GM12873 (cell line): ENCODE measurements at regions not wholly inside any gene's neighbourhood (a gene's known extent, or its start where the extent isn't known, plus 50 kb on each side); places are given as distances from the start of the nearest gene placed in this dataset.

Source experiments
- CTCF ChIP-seq: IDR thresholded peaks from 2 replicates; pipeline ENCODE4 v1.5.1; 2012; ENCODE audit warnings: low read depth, mild to moderate bottlenecking, moderate library complexity, low read length, control low read depth; ENCODE audit not compliant: insufficient read depth; ENCODE audit errors: missing control alignments

- no peak for TF ChIP-seq CTCF
Observed at GRCh38 chr9:107707915-107708441, 218.4 kb upstream of the KLF4 start.

GRCh38 chr9:107707428-107707837 is 217.9 kb upstream of the KLF4 start:
- no peak for TF ChIP-seq CTCF

GRCh38 chr9:107706701-107707427 is 217.3 kb upstream of the KLF4 start:
- TF ChIP-seq CTCF, result no peak

DNA sequence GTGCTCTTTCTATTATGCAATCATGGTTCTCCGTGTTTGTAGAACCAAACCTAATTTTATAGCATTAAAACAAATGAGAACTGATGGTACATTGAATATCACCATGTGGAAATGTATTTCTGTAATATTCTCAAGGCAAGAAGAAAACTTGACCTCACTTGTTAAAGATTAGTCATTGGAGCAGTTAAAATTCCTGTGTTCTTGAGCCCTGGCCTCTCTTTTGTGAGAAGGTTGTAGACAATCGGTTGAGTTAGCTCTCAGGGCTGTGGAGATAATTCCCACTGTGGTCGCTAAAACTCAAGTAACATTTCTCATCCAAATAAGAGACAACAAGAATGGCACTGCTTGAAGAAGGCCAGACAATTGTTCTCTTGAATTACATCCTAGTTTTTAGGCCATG is 216.0 kb upstream of the KLF4 start:
- TF ChIP-seq CTCF, result no peak

- TF ChIP-seq CTCF, result no peak
Observed at GRCh38 chr9:107704774-107705173, 215.2 kb upstream of the KLF4 start.

DNA sequence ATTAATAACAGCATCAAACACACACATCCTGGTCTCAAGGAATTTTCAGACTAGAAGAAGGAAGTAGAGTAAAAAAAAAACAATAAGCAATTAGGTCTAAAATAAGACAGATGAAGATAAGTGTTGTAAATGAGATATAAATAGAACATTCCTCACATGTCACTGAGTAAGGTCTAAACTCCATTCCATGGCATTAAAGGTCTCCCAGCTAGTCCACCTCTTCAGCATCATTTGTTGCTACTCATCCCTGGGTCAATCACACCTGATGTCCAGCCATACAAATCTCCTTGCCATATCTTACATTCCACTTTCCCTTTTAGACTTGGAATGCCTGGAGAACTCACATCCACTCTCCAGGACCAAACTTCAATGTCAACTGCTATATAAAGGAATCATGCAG is 214.1 kb upstream of the KLF4 start:
- TF ChIP-seq CTCF, result no peak

DNA sequence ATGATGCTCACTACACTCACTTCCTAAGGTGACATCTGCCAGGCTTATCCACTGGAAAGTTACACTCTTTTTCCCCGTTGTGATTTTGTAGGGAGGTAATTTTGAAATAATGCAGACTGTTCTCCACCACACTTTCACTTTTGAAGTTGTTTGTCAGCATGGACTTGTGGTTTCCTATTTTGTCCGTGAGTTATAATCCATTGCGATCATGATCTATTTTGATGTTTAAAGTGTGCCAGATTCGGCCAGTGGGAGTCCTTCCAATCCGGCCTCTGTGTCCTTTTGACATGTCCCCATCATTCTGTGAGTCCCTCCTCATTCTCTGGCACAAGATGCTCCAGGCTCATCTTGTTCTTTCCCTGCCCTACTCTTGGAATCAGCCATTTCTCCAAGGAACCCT is 211.3 kb upstream of the KLF4 start:
- no peak for TF ChIP-seq CTCF
